IPS DF 19.7 (cell line): ENCODE measurements at regions not wholly inside any gene's neighbourhood (a gene's known extent, or its start where the extent isn't known, plus 50 kb on each side); places are given as distances from the start of the nearest gene placed in this dataset.
A peak's percentile ranks its signal among the peaks of the same experiment; 100 is the strongest.

ENCODE experiments used
- DNase-seq: peaks from one replicate; pipeline ENCODE4 v3.0.0-alpha.2; 2013; ENCODE audit warnings: low read depth, low spot score

DNA sequence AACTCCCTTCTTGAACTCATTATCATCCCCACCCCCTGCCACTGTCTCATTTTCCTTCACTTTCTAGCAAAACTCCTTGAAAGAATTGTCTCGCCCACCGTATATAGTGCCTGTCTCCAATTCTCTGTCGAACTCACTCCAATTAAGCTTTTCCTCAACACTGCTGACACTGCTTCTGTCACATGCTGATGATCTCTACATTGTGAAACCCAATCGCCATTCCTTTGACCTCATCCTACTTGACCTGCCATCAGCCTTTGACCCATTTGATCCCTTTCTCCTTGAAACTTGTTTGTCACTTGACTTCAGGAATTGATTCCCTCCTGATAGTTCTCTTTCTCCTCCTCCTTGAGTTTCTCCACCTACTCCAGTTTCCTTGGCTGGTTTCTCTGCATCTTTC is 54.8 kb downstream of the CCDC71L start:
- DNase-seq = no peak

DNA sequence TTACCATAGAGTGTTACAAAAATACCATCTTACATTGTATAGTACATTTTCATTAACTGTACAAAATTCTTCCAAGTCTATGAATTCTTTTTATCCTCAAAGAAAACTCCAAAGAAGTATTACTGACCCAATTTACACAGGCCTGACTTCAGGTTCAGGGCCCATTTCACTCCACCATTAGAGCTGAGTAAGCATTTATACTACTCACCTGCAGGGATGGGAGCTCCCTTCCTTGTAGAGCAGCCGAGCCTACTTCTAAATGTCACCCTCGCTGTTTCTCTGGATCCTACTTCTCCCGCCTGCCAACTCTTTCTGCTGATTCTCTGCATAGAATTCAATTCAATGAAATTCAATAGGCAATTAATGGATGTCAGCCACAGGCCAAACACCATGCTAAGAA is 56.0 kb downstream of the CCDC71L start:
- DNase-seq = no peak

DNA sequence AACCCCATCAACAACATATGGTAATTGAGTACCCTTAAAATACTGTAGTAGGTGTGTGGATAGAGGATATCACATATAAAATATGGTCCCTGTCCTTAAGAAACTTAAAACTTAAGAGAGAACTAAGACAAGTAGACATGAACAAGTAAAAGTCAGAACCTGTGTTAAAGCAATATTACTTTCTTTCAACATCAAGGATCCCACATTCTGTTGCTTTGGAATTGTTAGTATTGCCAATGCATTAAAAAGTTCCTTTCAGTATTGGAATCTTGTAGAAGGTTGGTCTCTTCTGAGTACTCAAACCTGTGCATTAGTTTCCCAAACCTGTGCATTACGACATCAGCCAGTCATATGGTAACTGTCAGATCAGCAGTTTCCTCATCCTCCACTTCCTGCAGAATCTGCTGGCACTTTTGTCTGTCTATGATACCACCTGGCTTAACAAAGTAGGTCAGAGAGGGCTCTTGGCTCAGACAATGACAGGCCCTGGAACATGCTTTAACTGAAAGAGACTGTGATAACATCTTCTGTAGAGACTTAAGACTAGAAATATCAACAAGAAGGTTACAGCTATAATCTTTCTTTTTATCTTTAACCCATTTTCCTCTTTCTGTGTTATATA is 56.5 kb downstream of the CCDC71L start:
- no peak for DNase-seq

DNA sequence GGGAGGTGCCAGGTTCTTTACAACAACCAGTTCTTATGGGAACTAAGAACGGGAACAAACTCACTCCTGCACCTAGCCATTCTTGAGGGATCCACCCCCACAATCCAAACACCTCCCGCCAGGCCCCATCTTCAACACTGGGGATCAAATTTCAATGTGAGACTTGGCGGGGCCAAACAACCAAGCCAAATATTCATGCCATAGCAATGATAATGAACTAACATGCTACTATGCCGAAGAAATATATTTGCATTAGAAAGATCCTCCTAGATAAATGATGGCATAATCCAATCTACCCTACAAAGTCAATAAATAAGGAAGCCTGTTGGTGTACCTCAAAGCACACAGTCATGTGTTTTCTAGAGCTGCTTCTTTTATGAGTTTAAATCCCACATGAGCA is 57.6 kb downstream of the CCDC71L start:
- DNase-seq = no peak

DNA sequence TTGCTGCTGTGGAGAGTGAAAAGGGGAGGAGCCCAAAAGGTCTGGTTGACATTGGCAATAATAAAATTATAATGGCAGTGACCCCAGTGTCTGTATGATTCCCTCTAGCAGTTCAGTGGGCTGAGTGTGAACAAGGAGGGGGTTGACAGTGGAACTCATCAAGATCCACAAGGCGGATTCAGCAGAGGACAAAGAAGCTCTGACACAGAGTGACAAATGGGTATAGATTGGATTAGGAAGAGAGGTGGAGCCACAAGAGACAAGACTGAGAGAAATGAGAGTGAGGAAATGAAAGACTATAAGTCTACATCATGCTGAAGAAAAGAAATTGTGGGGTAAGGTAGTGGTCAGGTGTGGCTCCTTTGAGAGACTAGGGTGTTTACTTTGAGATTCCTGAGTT is 58.9 kb downstream of the CCDC71L start:
- DNase-seq = no peak

DNA sequence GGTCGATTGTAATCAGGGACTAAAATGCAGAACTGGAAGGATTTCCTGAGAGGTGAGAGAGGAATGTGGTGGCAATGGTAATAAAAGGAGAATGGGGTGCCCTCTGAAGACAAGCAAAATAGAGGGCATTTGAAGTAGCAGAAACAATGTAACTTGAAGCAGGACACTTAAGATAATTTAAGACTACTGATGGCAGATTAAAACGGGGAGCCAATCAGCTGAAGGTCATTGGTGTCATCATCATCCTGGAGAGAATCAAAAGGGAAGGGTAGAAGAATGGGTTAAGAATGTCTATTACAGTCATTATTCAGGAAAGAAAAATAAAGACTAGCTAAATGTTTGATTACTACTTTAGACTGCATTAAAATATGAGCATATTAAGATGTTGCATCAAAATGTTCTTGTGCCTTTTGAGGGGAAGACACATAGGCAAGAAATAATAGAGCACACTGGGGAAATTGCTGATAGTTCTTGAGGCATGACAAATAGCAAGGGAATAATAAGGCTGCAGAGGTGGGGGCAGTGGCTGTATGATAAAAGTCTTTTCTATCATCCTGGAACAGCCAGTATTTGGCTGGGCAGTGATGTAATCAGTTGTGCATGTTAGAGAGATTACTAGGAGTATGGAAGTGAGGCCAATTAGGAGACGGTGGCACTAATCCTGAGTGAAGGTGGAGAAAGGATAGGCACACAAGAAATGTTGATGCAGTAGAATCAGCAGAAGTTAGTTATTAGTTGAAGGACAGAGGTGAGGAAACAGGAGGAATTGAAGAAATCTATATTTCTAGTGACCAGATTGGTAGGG is 60.2 kb downstream of the CCDC71L start:
- no peak for DNase-seq

DNA sequence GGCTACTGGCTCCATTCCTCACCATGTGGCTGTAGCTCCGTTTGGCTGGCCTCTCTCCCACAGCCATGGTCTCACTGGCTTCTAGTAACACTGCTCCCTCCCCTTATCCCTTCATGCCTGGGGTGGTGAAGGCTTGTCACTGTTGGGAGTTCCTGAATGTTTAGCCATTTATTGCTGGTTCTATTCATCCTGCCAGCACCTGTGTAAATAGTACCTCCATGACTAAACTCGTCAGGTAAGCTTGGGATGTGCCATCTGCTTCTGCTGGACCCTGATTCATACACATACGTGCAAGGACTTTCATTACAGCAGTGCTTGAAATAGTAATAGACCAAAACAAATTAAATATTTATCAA is 61.6 kb downstream of the CCDC71L start:
- no peak for DNase-seq

DNA sequence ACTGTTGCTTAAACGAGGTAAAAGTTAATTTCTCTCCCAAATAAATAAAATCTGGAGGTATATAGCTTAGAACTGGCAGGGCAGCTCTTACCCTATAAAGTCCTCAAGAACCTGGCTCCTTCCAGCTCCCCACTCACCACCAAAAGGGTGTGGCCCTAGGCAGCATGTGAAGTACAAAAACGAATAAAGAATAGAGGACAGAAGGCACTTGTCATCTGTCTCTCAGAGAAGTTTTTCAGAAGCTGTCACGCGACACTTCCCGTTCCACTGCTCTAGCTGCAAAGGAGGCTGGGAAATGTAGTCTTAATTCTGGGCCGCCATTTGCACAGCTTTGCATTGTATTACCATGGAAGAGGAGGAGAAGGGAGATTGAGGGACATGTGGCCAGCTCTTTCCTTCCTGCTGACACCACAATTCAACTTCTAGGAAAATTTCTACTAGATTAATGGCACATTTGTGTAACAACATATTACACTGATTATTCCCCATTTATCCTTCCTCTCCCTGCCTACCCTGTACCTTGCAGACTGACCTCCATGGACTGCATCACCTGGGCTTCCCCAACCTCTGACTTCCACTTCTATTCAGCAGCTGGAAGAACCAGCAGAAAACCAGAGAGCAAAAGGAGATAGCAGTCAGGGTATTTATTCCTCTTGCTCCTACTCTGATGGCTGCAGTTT is 62.2 kb downstream of the CCDC71L start:
- DNase-seq = peak; percentile 23

DNA sequence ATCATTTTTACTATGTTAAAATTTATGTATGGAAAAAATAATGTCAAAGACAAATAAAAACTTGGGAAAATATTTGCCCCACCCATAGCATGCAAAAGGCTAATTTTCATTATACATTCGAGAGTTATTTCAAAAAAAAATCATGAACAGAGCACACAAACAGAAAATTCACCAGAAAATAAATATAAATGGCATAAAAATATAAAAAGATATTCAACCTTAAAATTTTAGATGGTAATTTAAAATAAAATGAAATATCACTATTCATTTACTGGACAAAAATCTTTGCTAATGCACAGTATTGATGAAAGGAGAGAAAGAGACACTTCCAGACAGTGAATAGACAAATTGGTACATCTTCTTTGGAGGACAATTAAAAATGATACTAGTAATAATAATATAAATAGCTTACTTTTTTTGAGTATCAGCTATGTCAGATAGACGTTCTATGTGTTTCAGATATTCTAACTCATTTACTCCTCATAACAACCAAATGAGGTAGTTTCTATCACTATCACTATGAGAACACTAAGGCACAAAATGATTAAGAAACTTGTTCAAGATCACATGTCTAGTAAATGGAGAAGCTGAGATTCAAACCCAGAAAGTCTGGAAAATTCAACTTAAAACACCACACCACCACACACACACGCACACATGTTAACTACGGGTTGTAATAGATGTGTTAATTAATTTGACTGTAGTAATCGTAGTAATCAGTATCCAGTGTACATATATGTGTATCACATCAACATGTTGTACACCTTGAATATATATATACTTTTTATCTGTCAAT is 63.0 kb downstream of the CCDC71L start:
- no peak for DNase-seq

DNA sequence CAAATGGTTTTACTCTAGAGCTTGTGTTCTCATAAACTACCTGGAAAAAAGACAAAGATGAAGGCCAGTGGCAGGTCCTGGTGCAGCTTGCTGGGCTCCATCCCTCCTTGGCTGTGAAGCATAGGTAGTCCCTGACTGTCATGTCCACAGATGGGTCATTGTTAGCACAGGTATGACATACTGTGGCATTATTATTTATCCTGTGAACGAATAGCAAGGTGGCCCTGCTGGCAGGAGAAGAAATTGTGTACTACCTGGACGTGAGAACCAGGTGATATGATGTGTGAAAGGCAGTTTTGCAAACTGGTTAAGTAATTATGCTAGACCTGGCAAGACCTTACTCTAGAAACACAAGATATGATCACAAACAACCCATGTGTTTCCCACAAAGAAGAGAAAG is 63.9 kb downstream of the CCDC71L start:
- DNase-seq = no peak

DNA sequence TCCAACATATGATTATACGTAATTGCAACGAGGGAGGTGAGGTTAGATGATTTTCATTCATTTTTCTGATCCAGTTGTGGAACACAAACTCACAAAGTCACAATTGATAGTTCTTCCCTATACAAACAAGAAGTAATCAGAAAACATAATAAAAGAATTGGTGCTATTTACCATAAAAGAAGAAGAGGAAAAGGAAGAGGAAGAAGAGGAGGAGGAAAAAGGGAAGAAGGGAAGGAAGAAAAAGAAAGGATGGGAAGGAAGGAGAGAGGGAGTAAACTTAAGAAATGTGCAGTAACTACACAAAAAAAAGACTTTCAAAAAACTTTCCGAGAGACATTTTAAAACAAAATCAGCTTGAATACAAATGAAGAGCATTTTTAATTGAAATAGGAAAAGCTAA is 65.0 kb downstream of the CCDC71L start:
- DNase-seq = no peak

DNA sequence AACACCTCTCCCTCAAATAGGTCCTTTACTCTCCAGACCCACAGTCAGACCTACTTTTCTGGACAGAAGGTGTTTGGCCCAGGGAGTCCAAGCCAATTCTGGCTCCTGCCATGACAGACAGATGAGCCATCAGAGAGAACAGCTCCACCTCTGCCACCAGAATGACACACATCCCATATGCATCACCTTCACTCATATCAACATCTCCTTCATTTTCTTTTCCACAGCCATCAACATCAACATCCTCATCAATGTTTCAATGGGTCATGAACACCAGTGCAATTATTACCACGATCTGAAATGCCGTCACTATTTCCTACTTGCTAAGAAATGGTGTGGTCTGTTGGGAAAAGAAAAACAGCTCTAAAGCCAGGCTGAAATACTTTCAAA is 67.9 kb downstream of the CCDC71L start:
- no peak for DNase-seq

DNA sequence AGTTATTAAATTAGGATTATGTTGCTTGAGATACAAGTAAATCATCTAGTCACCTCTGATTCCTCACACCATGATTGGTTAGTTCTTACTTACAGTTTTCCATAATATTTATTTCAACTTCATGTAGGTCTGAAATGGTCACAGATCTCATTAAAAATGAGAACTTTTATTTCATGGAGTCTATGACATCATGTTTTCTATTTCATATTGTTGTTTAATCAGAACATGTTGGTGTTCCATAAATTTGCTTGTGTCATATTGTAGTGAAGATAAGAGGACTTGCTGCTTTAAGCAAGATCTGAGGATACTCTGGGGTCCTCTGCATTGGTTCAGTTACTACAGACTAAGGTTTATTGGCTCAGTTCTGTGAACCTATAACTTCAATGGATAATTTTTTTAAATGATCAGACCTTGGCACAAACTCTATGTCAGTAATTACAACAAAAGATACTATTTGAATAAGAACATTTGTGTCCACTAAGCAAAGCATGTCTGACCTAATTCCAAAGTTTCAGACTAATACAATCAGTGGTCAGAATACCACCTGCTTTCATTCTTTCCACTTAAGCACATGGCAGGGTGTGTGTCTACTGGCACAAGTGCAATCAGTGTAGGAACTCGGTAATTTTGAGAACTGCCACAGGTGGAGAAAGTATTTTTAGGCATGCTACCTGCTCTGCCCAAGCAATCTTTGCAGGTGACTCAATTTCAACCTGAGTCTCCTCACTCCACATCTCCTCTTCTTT is 68.5 kb downstream of the CCDC71L start:
- DNase-seq = no peak

DNA sequence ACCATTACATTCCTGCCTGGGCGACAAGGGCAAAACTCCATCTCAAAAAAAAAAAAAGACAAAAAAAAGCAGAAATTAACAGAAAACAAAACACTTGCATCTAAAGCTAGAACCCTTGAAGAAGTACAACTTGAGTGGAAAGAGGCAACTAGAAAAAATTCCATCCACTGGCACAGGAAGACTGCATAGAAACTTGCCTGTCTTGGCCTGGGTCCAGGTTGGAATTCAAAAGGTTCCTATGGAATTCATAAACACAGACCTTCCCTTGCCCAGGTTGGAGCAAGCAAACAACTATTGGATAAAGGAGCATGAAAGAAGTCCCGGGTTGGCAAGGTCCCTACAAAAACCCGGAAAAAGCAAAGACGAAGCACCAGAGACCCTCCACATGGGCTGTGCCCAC is 69.8 kb downstream of the CCDC71L start:
- DNase-seq = no peak

DNA sequence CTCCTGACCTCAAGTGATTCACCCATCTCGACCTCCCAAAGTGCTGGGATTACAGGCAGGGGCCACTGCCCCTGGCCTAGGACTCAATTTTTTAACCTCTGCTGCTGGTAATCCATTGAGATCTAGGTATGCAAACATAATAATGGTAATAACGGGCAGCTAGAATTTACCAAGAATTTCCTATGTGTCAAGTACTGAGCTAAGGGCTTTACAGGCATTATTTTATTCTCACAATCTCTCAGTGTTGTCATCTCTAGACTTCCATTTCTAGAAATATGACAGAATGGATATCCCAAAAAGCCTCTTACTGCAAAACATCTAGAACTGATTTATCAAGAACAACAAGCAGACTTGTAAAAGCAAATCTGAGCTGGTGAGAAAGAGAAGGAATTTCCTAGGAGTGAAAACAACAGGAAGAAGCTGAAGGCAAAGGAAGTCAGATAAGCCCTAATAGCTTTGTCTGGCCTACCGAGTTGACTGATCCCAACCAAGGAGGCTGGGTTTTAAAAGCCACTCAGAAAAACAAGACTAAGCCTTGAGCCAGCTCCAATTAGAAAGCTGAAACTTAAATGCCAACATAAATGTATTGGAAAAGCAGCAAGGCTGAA is 70.6 kb downstream of the CCDC71L start:
- DNase-seq = no peak

DNA sequence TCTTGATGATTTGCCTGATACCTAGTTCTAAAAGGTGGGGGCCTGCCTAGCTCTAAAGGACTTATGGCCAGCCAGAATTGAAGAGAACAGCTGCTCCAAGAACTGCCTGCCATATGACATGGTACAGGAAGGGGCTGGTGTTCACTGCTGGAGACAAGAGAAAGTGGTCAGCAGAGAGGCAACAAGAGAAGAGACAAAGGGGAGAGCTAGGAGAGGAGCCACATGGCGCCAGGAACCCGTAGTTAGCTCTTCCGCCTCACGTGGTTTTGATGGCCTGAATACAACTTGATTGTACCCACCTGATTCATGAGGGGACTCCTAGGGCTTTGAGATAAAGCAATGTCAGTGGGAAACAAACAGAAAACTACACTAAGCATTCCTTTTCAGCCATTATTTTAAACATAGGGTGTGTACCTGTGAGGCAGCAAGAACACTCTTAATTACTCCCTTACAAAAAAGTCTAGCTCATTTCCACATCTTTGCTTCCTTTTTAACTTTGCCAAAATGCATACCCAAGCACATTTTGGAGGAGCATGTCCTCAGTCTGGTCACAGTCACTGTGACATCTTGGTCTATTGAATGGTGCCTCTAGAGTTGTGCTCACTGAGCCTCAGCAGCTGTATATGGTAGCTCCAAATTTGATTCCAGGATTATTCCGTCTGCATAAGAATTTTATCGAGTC is 71.6 kb downstream of the CCDC71L start:
- no peak for DNase-seq

DNA sequence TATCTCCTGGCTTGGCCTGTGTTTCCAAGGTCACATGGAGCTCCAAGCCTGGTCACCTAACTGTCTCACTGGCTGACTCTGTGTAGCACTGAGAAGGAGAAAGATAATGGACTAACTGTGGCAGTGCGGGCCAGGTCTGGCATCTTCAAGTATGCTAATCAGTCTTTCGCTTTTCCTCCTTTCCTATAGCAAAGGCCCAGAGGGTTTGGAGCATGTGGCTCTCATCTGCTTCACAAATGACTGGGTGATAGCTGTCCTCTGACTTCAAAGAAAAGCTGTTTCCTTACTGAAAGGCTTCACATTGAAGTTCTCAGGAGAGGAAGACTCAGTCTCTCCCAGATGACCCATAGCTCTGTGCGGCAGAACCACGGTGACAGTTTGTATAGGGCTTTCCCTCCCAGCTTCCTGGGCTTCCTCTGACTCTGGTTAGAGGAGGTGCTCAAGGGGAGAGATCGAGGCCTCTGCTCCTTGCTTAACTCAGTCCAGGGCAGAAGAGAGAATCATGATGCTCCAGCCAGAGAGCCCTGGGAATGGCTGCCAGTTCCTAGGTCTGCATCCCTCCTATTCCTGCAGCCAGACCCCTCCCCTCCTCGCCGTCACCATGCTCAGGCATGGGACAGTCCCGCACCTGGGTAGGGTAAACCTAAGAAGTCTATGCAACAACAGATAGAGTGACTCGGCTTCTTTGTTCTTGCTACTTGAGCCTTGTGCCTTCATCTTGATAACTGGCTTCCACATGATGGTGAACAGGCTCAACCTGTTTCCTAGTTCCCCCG is 72.3 kb downstream of the CCDC71L start:
- no peak for DNase-seq

DNA sequence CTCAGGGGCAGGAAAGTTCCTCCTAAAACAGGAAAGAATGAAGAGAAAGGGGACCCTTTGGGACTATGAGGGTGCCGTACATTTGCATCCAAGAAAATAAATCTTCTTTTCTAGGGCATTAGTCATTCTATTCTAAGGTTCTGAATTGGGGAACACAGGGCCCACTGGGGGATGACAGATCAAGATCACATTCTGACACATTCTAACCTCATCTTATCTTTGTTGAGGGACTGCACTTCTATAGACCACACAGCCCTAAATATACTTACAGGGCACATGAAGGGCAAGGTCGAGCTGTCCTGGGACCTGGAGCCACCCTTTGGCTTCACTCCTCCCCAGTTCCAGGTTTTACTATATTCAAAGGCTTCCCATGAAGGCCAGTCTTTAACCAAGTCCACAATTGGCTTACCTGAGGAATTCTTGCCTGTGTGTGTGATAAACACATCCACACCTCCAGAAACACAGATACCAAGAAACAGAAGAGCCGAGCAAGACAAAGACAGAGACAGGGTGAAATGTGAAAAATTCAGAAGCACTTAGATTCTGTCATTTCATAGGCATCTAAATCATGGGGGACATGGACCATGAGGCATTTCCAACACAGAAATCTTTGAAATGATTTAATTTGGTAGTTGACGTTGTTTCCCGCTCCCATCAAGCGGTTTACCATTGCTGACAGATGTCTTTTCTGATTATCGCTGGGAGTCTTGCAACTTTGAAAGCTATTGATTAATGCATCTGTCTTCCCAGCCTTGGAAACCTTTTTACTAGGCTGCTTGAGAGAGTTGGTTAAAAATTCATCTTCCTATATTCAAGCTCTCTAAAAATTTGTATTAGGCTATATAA is 75.8 kb downstream of the CCDC71L start:
- no peak for DNase-seq
